ENCODE measurements at regions not wholly inside any gene's neighbourhood (a gene's known extent, or its start where the extent isn't known, plus 50 kb on each side); places are given as distances from the start of the nearest gene placed in this dataset.
"Not testable (repeated sequence)": the region's sequence is repeated elsewhere in the genome, so short reads cannot be mapped to it uniquely, and the experiment has no call there.

GRCh38 chr6:80594461-80594860 lies 488.0 kb downstream of the BCKDHB start:
- Histone ChIP-seq H3K36me3 (ENCODE audit: control insufficient read depth, insufficient read depth, low read length) (no peaks in the 10 kb centered on the region), H3K27me3 (replicated peaks; ENCODE audit: control insufficient read depth, insufficient read depth, low read length) (no peaks in the 10 kb centered on the region), H3K4me3 (replicated peaks; ENCODE audit: low read depth, low read length) (no peak overlapping the region)
- DNase-seq (ENCODE audit: extremely low read depth, insufficient read length), result no peak
- TF ChIP-seq CTCF (IDR thresholded peaks at IDR 0.05; ENCODE audit: insufficient read depth, low read length, poor library complexity, severe bottlenecking), result no peak

GRCh38 chr6:80592436-80592835 lies 486.0 kb downstream of the BCKDHB start:
- Histone ChIP-seq H3K27me3 (replicated peaks; ENCODE audit: control insufficient read depth, insufficient read depth, low read length) (no peaks in the 10 kb centered on the region), H3K36me3 (ENCODE audit: control insufficient read depth, insufficient read depth, low read length) (no peaks in the 10 kb centered on the region), H3K4me3 (replicated peaks; ENCODE audit: low read depth, low read length) (no peak overlapping the region)
- no peak for TF ChIP-seq CTCF (IDR thresholded peaks at IDR 0.05; ENCODE audit: insufficient read depth, low read length, poor library complexity, severe bottlenecking)
- DNase-seq (ENCODE audit: extremely low read depth, insufficient read length), result no peak

GRCh38 chr6:80586242-80586641 lies 479.8 kb downstream of the BCKDHB start:
- Histone ChIP-seq H3K4me3 (replicated peaks; ENCODE audit: low read depth, low read length) (no peak overlapping the region), H3K36me3 (ENCODE audit: control insufficient read depth, insufficient read depth, low read length) (no peaks in the 10 kb centered on the region), H3K27me3 (replicated peaks; ENCODE audit: control insufficient read depth, insufficient read depth, low read length) (no peaks in the 10 kb centered on the region)
- no peak for DNase-seq (ENCODE audit: extremely low read depth, insufficient read length)
- TF ChIP-seq CTCF (IDR thresholded peaks at IDR 0.05; ENCODE audit: insufficient read depth, low read length, poor library complexity, severe bottlenecking), result no peak

GRCh38 chr6:80579391-80580023 lies 473.0 kb downstream of the BCKDHB start:
- Histone ChIP-seq H3K4me3 (replicated peaks; ENCODE audit: low read depth, low read length) (no peak overlapping the region), H3K27me3 (replicated peaks; ENCODE audit: control insufficient read depth, insufficient read depth, low read length) (no peaks in the 10 kb centered on the region), H3K36me3 (ENCODE audit: control insufficient read depth, insufficient read depth, low read length) (no peaks in the 10 kb centered on the region)
- no peak for TF ChIP-seq CTCF (IDR thresholded peaks at IDR 0.05; ENCODE audit: insufficient read depth, low read length, poor library complexity, severe bottlenecking)
- DNase-seq (ENCODE audit: extremely low read depth, insufficient read length), result no peak

- not testable (repeated sequence) for H3K27me3 ChIP-seq (replicated peaks; ENCODE audit: control insufficient read depth, insufficient read depth, low read length); H3K4me3 ChIP-seq (replicated peaks; ENCODE audit: low read depth, low read length); DNase-seq (ENCODE audit: extremely low read depth, insufficient read length); H3K36me3 ChIP-seq (ENCODE audit: control insufficient read depth, insufficient read depth, low read length)
Observed at GRCh38 chr6:80573320-80573719, 466.8 kb downstream of the BCKDHB start.

GRCh38 chr6:80566361-80566760 lies 459.9 kb downstream of the BCKDHB start:
- DNase-seq (ENCODE audit: extremely low read depth, insufficient read length), result no peak
- Histone ChIP-seq H3K4me3 (replicated peaks; ENCODE audit: low read depth, low read length) (no peak overlapping the region), H3K36me3 (ENCODE audit: control insufficient read depth, insufficient read depth, low read length) (no peaks in the 10 kb centered on the region), H3K27me3 (replicated peaks; ENCODE audit: control insufficient read depth, insufficient read depth, low read length) (no peaks in the 10 kb centered on the region)
- TF ChIP-seq CTCF (IDR thresholded peaks at IDR 0.05; ENCODE audit: insufficient read depth, low read length, poor library complexity, severe bottlenecking), result no peak
